GM12878 (cell line): ENCODE measurements at regions not wholly inside any gene's neighbourhood (a gene's known extent, or its start where the extent isn't known, plus 50 kb on each side); places are given as distances from the start of the nearest gene placed in this dataset.

Experiments used
- BACH1 ChIP-seq: fragments of 450-650 bp; IDR thresholded peaks from 2 replicates; pipeline ENCODE4 v1.6.1; 2017; ENCODE audit warnings: mild to moderate bottlenecking, borderline replicate concordance
- BCL11A ChIP-seq: IDR thresholded peaks from 2 replicates; pipeline ENCODE4 v1.6.1; 2011; ENCODE audit warnings: low read depth, low read length
- BRCA1 ChIP-seq: IDR thresholded peaks from 2 replicates; pipeline ENCODE4 v1.6.1; 2011; ENCODE audit warnings: low read depth, low read length, improper control_type of control experiment
- FOXK2 ChIP-seq: fragments of 450-650 bp; IDR thresholded peaks from 2 replicates; pipeline ENCODE4 v1.6.1; 2017; ENCODE audit warnings: mild to moderate bottlenecking, moderate library complexity
- PRDM15 ChIP-seq: fragments of 450-650 bp; formaldehyde crosslinking; IDR thresholded peaks from 2 replicates; pipeline ENCODE4 v1.4.0; 2020; ENCODE audit warnings: mild to moderate bottlenecking, moderate library complexity
- RCOR1 ChIP-seq: conservative IDR thresholded peaks from 2 replicates; pipeline ENCODE4 v1.6.1; 2012; ENCODE audit warnings: low read depth, low read length, improper control_type of control experiment
- SIX5 ChIP-seq: IDR thresholded peaks from 2 replicates; pipeline ENCODE4 v1.6.1; 2011; ENCODE audit warnings: mild to moderate bottlenecking, low read depth, low read length, moderate library complexity; ENCODE audit not compliant: severe bottlenecking
- ZBTB4 ChIP-seq: fragments of 450-650 bp; formaldehyde crosslinking; IDR thresholded peaks from 2 replicates; pipeline ENCODE4 v1.4.0; 2022; ENCODE audit warnings: mild to moderate bottlenecking, moderate library complexity

- no peak for TF ChIP-seq PRDM15 (CRISPR knock-in tag)
- no peak for TF ChIP-seq BCL11A
- TF ChIP-seq BRCA1: no peak
- TF ChIP-seq ZBTB4 (CRISPR knock-in tag): no peak
- TF ChIP-seq SIX5: no peak
- no peak for TF ChIP-seq BACH1
- no peak for TF ChIP-seq RCOR1
- TF ChIP-seq FOXK2: no peak
- TF ChIP-seq, all 136 proteins: peak for 0
These were observed 252.5 kb downstream of the NNT start (continued) for GRCh38 chr5:43855452-43855851.
